ENCODE measurements at regions not wholly inside any gene's neighbourhood (a gene's known extent, or its start where the extent isn't known, plus 50 kb on each side); places are given as distances from the start of the nearest gene placed in this dataset.

DNA sequence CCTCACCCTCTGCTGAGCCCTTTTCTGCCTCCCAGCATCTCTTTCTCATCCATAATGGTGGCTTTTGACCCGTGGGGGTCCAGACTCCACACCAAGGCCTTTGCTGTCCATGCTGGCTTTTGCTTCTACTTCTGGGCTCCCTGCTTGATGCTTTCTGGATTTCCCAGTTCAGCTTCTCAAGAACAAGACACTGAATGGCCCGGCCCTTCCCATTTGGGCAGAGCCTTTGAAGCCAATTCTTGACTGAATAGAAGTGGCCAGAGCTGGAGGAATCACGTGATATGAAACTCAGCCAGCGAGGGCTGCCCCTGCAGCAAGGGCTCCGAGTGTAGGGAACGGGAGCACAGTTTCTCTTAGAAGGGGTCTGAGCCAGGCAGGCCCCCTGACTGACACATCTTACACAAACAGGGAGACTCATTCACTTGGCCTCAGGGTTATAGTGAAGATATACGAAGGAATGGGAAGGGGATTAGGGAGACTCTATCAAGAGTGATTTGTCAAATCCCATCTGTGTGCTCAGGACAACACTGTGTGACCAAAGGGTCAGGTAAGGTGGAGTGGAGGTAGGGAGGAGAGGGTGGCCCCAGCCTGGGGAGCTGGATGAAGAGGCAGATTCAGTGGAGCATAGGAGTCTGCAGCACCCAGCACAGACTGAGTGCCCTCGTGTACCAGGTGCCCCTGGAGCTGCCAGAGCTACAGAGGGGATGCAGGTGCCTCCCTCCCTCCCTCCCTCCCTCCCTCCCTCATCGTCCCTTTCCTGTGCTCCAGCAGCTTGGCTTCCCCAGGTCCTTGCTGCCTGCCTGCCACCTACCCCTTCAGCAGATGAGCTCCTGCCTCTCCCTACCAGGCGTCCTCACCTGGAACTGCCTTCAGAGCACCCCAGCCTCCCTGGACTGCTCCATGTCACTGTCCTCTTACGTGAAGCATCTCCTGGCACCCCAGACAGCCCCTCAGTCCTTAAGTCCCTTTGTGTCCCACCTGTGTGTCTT lies 106.0 kb downstream of the TRIM29 start:
- TF ChIP-seq, protein P1, sequence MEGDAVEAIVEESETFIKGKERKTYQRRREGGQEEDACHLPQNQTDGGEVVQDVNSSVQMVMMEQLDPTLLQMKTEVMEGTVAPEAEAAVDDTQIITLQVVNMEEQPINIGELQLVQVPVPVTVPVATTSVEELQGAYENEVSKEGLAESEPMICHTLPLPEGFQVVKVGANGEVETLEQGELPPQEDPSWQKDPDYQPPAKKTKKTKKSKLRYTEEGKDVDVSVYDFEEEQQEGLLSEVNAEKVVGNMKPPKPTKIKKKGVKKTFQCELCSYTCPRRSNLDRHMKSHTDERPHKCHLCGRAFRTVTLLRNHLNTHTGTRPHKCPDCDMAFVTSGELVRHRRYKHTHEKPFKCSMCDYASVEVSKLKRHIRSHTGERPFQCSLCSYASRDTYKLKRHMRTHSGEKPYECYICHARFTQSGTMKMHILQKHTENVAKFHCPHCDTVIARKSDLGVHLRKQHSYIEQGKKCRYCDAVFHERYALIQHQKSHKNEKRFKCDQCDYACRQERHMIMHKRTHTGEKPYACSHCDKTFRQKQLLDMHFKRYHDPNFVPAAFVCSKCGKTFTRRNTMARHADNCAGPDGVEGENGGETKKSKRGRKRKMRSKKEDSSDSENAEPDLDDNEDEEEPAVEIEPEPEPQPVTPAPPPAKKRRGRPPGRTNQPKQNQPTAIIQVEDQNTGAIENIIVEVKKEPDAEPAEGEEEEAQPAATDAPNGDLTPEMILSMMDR (IDR thresholded peaks at IDR 0.05) = no peak
- no peak for TF ChIP-seq EP300 (IDR thresholded peaks at IDR 0.05)
- TF ChIP-seq POLR2A (IDR thresholded peaks at IDR 0.05) = no peak
- no peak for TF ChIP-seq POLR2AphosphoS5 (IDR thresholded peaks at IDR 0.05)
